Breast epithelium (tissue), 4 donors: ENCODE measurements at regions not wholly inside any gene's neighbourhood (a gene's known extent, or its start where the extent isn't known, plus 50 kb on each side); places are given as distances from the start of the nearest gene placed in this dataset.

Experiments used
- DNase-seq, 2 donors: peaks; one replicate each; pipeline ENCODE4 v3.0.0-alpha.2; 2019; ENCODE audit warnings: low spot score in 2 of 2
- H3K27ac ChIP-seq, 2 donors: fragments of 200-600 bp; sonication (generic) in 1 of 2; one replicate each; pipeline ENCODE4 v1.5.1; 2016 to 2019; ENCODE audit warnings: mild to moderate bottlenecking in 1 of 2
- H3K27me3 ChIP-seq, 2 donors: fragments of 200-600 bp; sonication (generic) in 1 of 2; one replicate each; pipeline versions ENCODE4 v1.5.1 to v1.6.0; 2017 to 2019; ENCODE audit warnings: control low read depth in 1 of 2, mild to moderate bottlenecking in 1 of 2
- H3K36me3 ChIP-seq: fragments of 200-600 bp; one replicate; pipeline ENCODE4 v1.5.1; 2019
- H3K4me1 ChIP-seq, 2 donors: fragments of 200-600 bp; sonication (generic); one replicate each; pipeline ENCODE4 v1.5.1; 2016 to 2019; ENCODE audit warnings: control low read depth in 1 of 2
- H3K4me3 ChIP-seq, 3 donors: fragments of 200-600 bp; sonication (generic); 1 replicate in 2 of 3; 2 replicates in 1 of 3; pipeline ENCODE4 v1.5.1; 2016 to 2019; ENCODE audit warnings: mild to moderate bottlenecking in 3 of 3, moderate library complexity in 2 of 3
- H3K9me3 ChIP-seq, 2 donors: fragments of 200-600 bp; sonication (generic) in 1 of 2; one replicate each; pipeline ENCODE4 v1.5.1; 2016 to 2019; ENCODE audit warnings: control low read depth in 1 of 2
- CTCF ChIP-seq, 3 donors: fragments of 450-650 bp; IDR thresholded peaks; one replicate each; pipeline ENCODE4 v1.5.1; 2016 to 2017; ENCODE audit warnings: antibody characterized with exemption in 3 of 3, mild to moderate bottlenecking in 3 of 3, moderate library complexity in 3 of 3
- POLR2A ChIP-seq: fragments of 450-650 bp; IDR thresholded peaks from one replicate; pipeline ENCODE4 v1.6.1; 2016; ENCODE audit warnings: antibody characterized with exemption, mild to moderate bottlenecking, moderate library complexity
- POLR2AphosphoS5 ChIP-seq, 3 donors: sonication (generic); formaldehyde crosslinking; IDR thresholded peaks; one replicate each; pipeline ENCODE4 v1.6.1; 2017; ENCODE audit warnings: antibody characterized with exemption in 3 of 3
- intact Hi-C: fragments of 100-400 bp; cut with DNase I; formaldehyde crosslinking; loops from one replicate; pipeline ENCODE4 v1.15.1; 2023; ENCODE audit warnings: low total_unique reads

GRCh38 chr11:22991196-22991595, 130.9 kb upstream of the CCDC179 start:
- no peaks in the 10 kb centered on the region for H3K27me3 ChIP-seq
- no peak overlapping the region for H3K27ac ChIP-seq
- no peaks in the 10 kb centered on the region for H3K36me3 ChIP-seq
- no peak for DNase-seq
- peaks cover 3 to 23% of the 10 kb centered on the region in 2 donors for H3K9me3 ChIP-seq
- H3K4me3 ChIP-seq, result no peak overlapping the region
- H3K4me1 ChIP-seq, result no peaks in the 10 kb centered on the region
- TF ChIP-seq POLR2AphosphoS5 (IDR thresholded peaks at IDR 0.05) (no peak), CTCF (IDR thresholded peaks at IDR 0.05) (no peak), POLR2A (no peak)
- intact Hi-C loops, result no loop called here

GRCh38 chr11:23006730-23007129, 146.5 kb upstream of the CCDC179 start:
- Histone ChIP-seq H3K4me1 (no peaks in the 10 kb centered on the region), H3K36me3 (no peaks in the 10 kb centered on the region), H3K4me3 (no peak overlapping the region), H3K27ac (no peak overlapping the region), H3K9me3 (peaks cover 3 to 21% of the 10 kb centered on the region in 2 donors), H3K27me3 (no peaks in the 10 kb centered on the region)
- TF ChIP-seq POLR2A (no peak), CTCF (IDR thresholded peaks at IDR 0.05) (no peak), POLR2AphosphoS5 (IDR thresholded peaks at IDR 0.05) (no peak)
- intact Hi-C loops, result no loop called here
- DNase-seq, result no peak

GRCh38 chr11:23010790-23011335, 150.6 kb upstream of the CCDC179 start:
- Histone ChIP-seq H3K9me3 (no peaks in the 10 kb centered on the region), H3K27ac (no peak overlapping the region), H3K4me1 (no peaks in the 10 kb centered on the region), H3K27me3 (no peaks in the 10 kb centered on the region), H3K36me3 (no peaks in the 10 kb centered on the region), H3K4me3 (no peak overlapping the region)
- intact Hi-C loops, result no loop called here
- no peak for DNase-seq
- no peak for TF ChIP-seq POLR2A
- TF ChIP-seq CTCF (IDR thresholded peaks at IDR 0.05), result no peak
- TF ChIP-seq POLR2AphosphoS5 (IDR thresholded peaks at IDR 0.05), result no peak

GRCh38 chr11:23012930-23013329, 152.7 kb upstream of the CCDC179 start:
- intact Hi-C loops, result no loop called here

GRCh38 chr11:23013509-23013908, 153.2 kb upstream of the CCDC179 start:
- Histone ChIP-seq H3K27me3 (no peaks in the 10 kb centered on the region), H3K4me1 (no peaks in the 10 kb centered on the region), H3K36me3 (no peaks in the 10 kb centered on the region), H3K9me3 (no peaks in the 10 kb centered on the region), H3K27ac (no peak overlapping the region), H3K4me3 (no peak overlapping the region)
- DNase-seq, result no peak
- TF ChIP-seq POLR2A (no peak), POLR2AphosphoS5 (IDR thresholded peaks at IDR 0.05) (no peak), CTCF (IDR thresholded peaks at IDR 0.05) (no peak)
- intact Hi-C loops, result no loop called here

More at GRCh38 chr11:23012930-23013329, 152.7 kb upstream of the CCDC179 start:
- Histone ChIP-seq H3K4me3 (no peak overlapping the region), H3K9me3 (no peaks in the 10 kb centered on the region), H3K27ac (no peak overlapping the region), H3K27me3 (no peaks in the 10 kb centered on the region), H3K4me1 (no peaks in the 10 kb centered on the region), H3K36me3 (no peaks in the 10 kb centered on the region)
- TF ChIP-seq POLR2A (no peak), CTCF (IDR thresholded peaks at IDR 0.05) (no peak), POLR2AphosphoS5 (IDR thresholded peaks at IDR 0.05) (no peak)
- DNase-seq, result no peak
